ENCODE measurements at regions not wholly inside any gene's neighbourhood (a gene's known extent, or its start where the extent isn't known, plus 50 kb on each side); places are given as distances from the start of the nearest gene placed in this dataset.

- DNase-seq: no peak
These were observed 457.2 kb upstream of the MEX3C start for GRCh38 chr18:51654488-51655326.

- DNase-seq: no peak
These were observed 457.8 kb upstream of the MEX3C start for GRCh38 chr18:51655327-51655698.

GRCh38 chr18:51656249-51656648 is 458.8 kb upstream of the MEX3C start:
- no peak for DNase-seq

DNA sequence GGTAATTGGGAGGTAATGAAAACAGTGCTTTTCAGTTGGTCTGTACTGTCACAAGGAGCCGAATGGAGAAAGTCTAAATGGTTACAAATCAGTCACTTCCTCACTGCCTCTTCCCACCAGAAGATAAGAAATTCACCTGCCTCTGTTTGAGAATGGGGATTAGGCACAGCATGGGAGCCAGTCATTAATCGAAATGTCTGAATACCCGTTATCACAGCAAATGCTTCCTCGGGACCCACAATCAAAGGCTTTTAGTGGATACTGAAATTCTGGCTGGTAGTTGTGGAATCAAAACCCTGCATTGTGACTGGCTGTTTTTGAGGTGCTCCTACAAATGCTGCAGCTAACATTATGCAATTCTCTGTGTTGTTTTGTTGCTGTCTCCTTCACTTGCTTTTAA is 461.0 kb upstream of the MEX3C start:
- DNase-seq: no peak

GRCh38 chr18:51659781-51660180 is 462.3 kb upstream of the MEX3C start:
- DNase-seq: no peak

GRCh38 chr18:51660188-51660715 is 462.8 kb upstream of the MEX3C start:
- no peak for DNase-seq

GRCh38 chr18:51664236-51664635 is 466.8 kb upstream of the MEX3C start:
- DNase-seq: no peak

DNA sequence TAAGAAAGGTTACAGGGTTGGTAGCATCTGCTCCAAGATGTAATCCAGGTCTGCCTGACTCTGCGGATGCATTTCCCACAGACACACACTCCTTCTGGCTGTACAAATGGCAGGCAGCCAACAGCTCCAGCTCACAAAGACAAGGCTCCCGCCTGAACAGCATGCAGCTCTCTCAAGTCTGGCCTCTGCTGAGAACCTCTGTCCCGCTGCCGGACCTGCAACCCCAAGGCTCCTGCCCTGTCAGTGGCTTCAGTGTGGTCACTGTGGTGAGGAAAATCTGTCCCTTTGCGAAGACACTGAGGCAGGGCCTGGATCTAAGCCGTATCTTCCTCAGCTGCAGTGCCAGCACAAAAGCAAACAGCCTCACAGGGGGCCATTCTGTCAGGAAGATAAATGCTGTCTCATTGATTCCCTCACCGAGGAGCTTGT is 469.3 kb upstream of the MEX3C start:
- DNase-seq: peak; percentile 67

- DNase-seq: peak; percentile 65
These were observed 470.6 kb upstream of the MEX3C start for GRCh38 chr18:51668101-51668500.

DNA sequence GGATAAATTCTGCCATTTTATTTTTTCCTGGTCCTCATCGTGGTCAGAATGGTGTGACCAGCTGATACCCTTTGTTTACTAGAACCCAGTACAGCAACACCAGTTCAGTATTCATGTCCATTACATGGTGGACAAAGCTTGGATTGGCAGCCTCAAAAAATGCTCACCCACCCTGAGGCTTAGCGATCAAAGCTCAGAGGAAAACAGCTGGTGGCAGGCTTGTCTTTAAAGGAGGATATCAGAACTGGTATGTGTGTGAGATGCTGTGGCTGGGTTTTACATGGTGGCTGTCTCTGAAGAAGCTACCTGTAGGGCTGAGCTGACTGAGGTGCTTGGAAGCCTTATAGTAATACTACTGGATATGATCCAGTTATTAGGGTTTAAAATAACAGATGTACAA is 471.1 kb upstream of the MEX3C start:
- no peak for DNase-seq

- DNase-seq: no peak
These were observed 489.1 kb upstream of the MEX3C start for GRCh38 chr18:51686590-51686989.

GRCh38 chr18:51687845-51688585 is 490.5 kb upstream of the MEX3C start:
- DNase-seq: no peak

DNA sequence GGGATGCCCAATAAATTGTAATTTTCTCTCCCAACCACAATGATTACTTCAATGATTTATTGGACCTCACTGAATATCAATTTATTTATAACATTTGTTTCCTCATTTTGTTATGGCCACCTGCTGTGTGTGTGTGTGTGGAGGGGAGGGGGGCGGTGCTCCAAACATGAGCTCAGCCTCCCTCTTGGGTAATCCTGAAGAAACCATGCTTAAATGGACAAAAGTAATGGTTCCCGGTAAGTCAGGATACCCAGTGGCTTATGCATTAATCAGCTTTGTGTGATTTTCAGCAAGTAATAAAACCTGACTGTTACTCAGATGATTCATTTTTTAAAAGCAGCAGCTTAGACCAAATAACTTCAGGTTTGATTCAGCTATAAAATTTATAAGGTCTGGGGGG is 495.1 kb upstream of the MEX3C start:
- no peak for DNase-seq

- no peak for DNase-seq
These were observed 513.9 kb upstream of the MEX3C start for GRCh38 chr18:51711298-51711889.

GRCh38 chr18:51712821-51713220 is 515.3 kb upstream of the MEX3C start:
- DNase-seq: no peak

- DNase-seq: no peak
These were observed 518.8 kb upstream of the MEX3C start for GRCh38 chr18:51716277-51716676.

GRCh38 chr18:51721388-51721787 is 523.9 kb upstream of the MEX3C start:
- no peak for DNase-seq

GRCh38 chr18:51721996-51722395 is 524.5 kb upstream of the MEX3C start:
- no peak for DNase-seq

- no peak for DNase-seq
These were observed 527.6 kb upstream of the MEX3C start for GRCh38 chr18:51724790-51725721.

DNA sequence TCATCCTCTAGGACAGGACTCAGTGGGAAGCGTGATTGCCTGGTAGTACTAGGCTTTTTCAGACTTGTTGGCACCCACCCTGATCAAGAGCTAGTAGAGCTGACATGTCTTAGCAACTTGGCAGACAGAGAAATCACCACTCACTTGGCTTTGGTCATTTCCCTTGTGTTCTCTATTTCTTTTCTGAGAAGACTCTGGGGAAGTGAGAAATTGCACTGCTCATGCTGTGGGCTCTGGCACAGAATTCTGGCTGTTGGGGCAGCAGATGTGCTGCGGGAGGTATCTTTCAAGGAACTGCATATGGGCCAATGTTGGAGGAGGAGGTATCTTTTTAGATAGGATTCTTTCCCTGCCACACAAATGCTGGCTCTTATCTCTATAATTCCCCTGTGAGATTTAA is 529.1 kb upstream of the MEX3C start:
- no peak for DNase-seq

GRCh38 chr18:51727780-51728179 is 530.3 kb upstream of the MEX3C start:
- no peak for DNase-seq

DNA sequence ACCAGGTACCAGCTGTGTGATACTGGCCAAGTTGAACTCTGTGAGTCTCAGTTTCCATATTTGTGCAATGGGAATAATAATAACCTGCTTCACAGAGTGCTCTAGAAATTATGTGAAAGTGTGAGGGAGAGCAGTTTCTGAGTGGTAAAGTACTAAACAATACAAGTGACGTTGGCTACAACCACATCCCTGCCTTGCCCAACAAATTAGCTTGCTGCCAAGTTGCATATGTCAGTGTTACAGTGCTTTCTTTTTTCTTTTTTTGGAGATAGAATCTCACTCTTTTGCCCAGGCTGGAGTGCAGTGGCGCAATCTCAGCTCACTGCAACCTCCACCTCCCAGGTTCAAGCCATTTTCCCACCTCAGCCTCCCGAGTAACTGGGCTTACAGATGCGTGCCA is 533.6 kb upstream of the MEX3C start:
- DNase-seq: no peak

DNA sequence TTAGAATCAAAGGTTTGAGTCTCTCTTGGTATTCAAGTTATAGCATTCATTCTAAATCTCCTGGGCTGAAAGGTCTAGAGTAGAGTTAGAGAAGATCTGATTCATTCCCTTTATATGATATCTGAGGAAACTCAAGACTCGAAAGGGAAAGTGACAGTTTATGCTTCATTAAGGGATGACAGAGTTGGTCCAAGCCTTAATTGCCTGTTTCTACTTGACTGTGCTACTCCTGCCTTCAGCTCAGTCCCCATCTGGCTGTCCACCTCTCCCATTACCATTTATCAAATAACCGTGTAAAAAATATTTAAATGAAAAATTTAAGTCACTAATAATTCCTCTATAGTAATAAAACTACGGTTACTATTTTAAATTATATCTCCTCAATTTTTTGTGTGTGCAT is 537.1 kb upstream of the MEX3C start:
- DNase-seq: no peak

Measured in midbrain (tissue), 1 donor.